Transverse colon (tissue), 4 donors: ENCODE measurements at regions not wholly inside any gene's neighbourhood (a gene's known extent, or its start where the extent isn't known, plus 50 kb on each side); places are given as distances from the start of the nearest gene placed in this dataset.

ENCODE experiments used
- DNase-seq: peaks from one replicate; pipeline ENCODE4 v3.0.0-alpha.2; 2019
- H3K27ac ChIP-seq, 4 donors: fragments of 200-600 bp; sonication (generic); 2 replicates each; pipeline ENCODE4 v1.5.1; 2016 to 2018; ENCODE audit warnings: inconsistent platforms in 4 of 4
- H3K27me3 ChIP-seq: fragments of 200-600 bp; sonication (generic); 2 replicates; pipeline ENCODE4 v1.5.1; 2017; ENCODE audit warnings: inconsistent platforms
- H3K36me3 ChIP-seq, 4 donors: fragments of 200-600 bp; sonication (generic); 2 replicates each; pipeline ENCODE4 v1.5.1; 2017 to 2019; ENCODE audit warnings: inconsistent platforms in 4 of 4
- H3K4me1 ChIP-seq, 4 donors: fragments of 200-600 bp; sonication (generic); 2 replicates each; pipeline ENCODE4 v1.5.1; 2017 to 2020; ENCODE audit warnings: inconsistent platforms in 4 of 4
- H3K4me3 ChIP-seq, 4 donors: fragments of 200-600 bp; sonication (generic); 1 replicate in 1 of 4; 2 replicates in 3 of 4; pipeline versions ENCODE4 v1.5.1 to v1.6.1; 2017 to 2019; ENCODE audit warnings: inconsistent platforms in 4 of 4
- H3K9me3 ChIP-seq, 2 donors: fragments of 200-600 bp; sonication (generic); 2 replicates each; pipeline ENCODE4 v1.5.1; 2017 to 2019; ENCODE audit warnings: inconsistent platforms in 2 of 2
- CTCF ChIP-seq, 5 experiments: fragments of 200-600 bp in 3 of 5; fragments of 450-650 bp in 2 of 5; sonication (generic) in 3 of 5; IDR thresholded peaks; 1 replicate in 2 of 5; 2 replicates in 3 of 5; pipeline ENCODE4 v1.5.1; 2016 to 2017; ENCODE audit warnings: antibody characterized with exemption in 5 of 5, inconsistent platforms in 3 of 5, mild to moderate bottlenecking in 2 of 5, moderate library complexity in 1 of 5
- EP300 ChIP-seq: sonication (generic); formaldehyde crosslinking; IDR thresholded peaks from one replicate; pipeline ENCODE4 v1.6.1; 2017; ENCODE audit warnings: antibody characterized with exemption, low read depth
- POLR2A ChIP-seq: fragments of 450-650 bp; IDR thresholded peaks from one replicate; pipeline ENCODE4 v1.6.1; 2016; ENCODE audit warnings: antibody characterized with exemption, mild to moderate bottlenecking, moderate library complexity
- POLR2AphosphoS5 ChIP-seq, 3 donors: sonication (generic); formaldehyde crosslinking; IDR thresholded peaks; one replicate each; pipeline ENCODE4 v1.6.1; 2016; ENCODE audit warnings: antibody characterized with exemption in 3 of 3
- WGBS, 2 donors: methylation state at CpG; one replicate each; pipeline ENCODE4 v1.1.5; 2018; ENCODE audit warnings: low coverage in 1 of 2; 5-methylcytosine and 5-hydroxymethylcytosine counted together
- in situ Hi-C, 4 donors: fragments of 200-750 bp; cut with MboI; loops; one replicate each; pipeline versions ENCODE4 v1.15.0 to v1.15.1; 2017; ENCODE audit warnings: low sequenced_read_pairs in 3 of 4, low pct_ligation_motif_present in 1 of 4, low pct_unique_long_range_greater_than_20kb in 1 of 4
- intact Hi-C: fragments of 100-400 bp; cut with DNase I; formaldehyde crosslinking; loops from one replicate; pipeline ENCODE4 v1.15.1; 2023; ENCODE audit warnings: low total_unique reads

GRCh38 chr22:47285981-47286380 lies 523.5 kb downstream of the TBC1D22A start:
- H3K36me3 ChIP-seq: no peaks in the 10 kb centered on the region
- intact Hi-C loops (no loop called here), in situ Hi-C loops (no loop called here)
- H3K4me1 ChIP-seq: no peaks in the 10 kb centered on the region
- TF ChIP-seq POLR2AphosphoS5 (IDR thresholded peaks at IDR 0.05): no peak
- no peak for TF ChIP-seq POLR2A
- no peak for TF ChIP-seq EP300
- TF ChIP-seq CTCF (IDR thresholded peaks at IDR 0.05): no peak
- H3K9me3 ChIP-seq: no peaks in the 10 kb centered on the region
- WGBS, 2 donors: 88% methylated on average over 9 of the region's 10 CpGs; no CpG with 5 or more reads in 1 of the 2 donors
- DNase-seq: no peak
- H3K27me3 ChIP-seq: no peaks in the 10 kb centered on the region
- no peak overlapping the region for H3K27ac ChIP-seq
- H3K4me3 ChIP-seq: no peak overlapping the region

- intact Hi-C loops (no loop called here), in situ Hi-C loops (no loop called here)
- Histone ChIP-seq H3K4me1 (no peaks in the 10 kb centered on the region), H3K27ac (no peak overlapping the region), H3K36me3 (no peaks in the 10 kb centered on the region), H3K9me3 (no peaks in the 10 kb centered on the region), H3K4me3 (no peak overlapping the region), H3K27me3 (no peaks in the 10 kb centered on the region)
- no peak for DNase-seq
- 63 to 68% methylated on average over 1 to 8 of the region's 8 CpGs for WGBS, 2 donors
- no peak for TF ChIP-seq CTCF (IDR thresholded peaks at IDR 0.05)
- no peak for TF ChIP-seq POLR2A
- no peak for TF ChIP-seq POLR2AphosphoS5 (IDR thresholded peaks at IDR 0.05)
- TF ChIP-seq EP300: no peak
Observed at GRCh38 chr22:47284822-47285221, 522.4 kb downstream of the TBC1D22A start.

GRCh38 chr22:47284360-47284759 lies 521.9 kb downstream of the TBC1D22A start:
- in situ Hi-C loops (no loop called here), intact Hi-C loops (no loop called here)
- Histone ChIP-seq H3K4me1 (no peaks in the 10 kb centered on the region), H3K4me3 (no peak overlapping the region), H3K9me3 (no peaks in the 10 kb centered on the region), H3K27me3 (no peaks in the 10 kb centered on the region), H3K27ac (no peak overlapping the region), H3K36me3 (no peaks in the 10 kb centered on the region)
- TF ChIP-seq POLR2A (no peak), EP300 (no peak), POLR2AphosphoS5 (IDR thresholded peaks at IDR 0.05) (no peak), CTCF (IDR thresholded peaks at IDR 0.05) (no peak)
- 83% methylated on average over 8 of the region's 8 CpGs; no CpG with 5 or more reads in 1 of the 2 donors for WGBS, 2 donors
- no peak for DNase-seq

- 84% methylated on average over 15 of the region's 17 CpGs; no CpG with 5 or more reads in 1 of the 2 donors for WGBS, 2 donors
- no peaks in the 10 kb centered on the region for H3K36me3 ChIP-seq
- TF ChIP-seq CTCF (IDR thresholded peaks at IDR 0.05): no peak
- TF ChIP-seq POLR2A: no peak
- no peak for TF ChIP-seq POLR2AphosphoS5 (IDR thresholded peaks at IDR 0.05)
- no peak for TF ChIP-seq EP300
- H3K27ac ChIP-seq: no peak overlapping the region
- no peak overlapping the region for H3K4me3 ChIP-seq
- DNase-seq: no peak
- in situ Hi-C loops: no loop called here
- H3K4me1 ChIP-seq: no peaks in the 10 kb centered on the region
- no peaks in the 10 kb centered on the region for H3K27me3 ChIP-seq
- no peaks in the 10 kb centered on the region for H3K9me3 ChIP-seq
- intact Hi-C loops: no loop called here
Observed at GRCh38 chr22:47283616-47284270, 521.3 kb downstream of the TBC1D22A start.
